ENCODE measurements at regions not wholly inside any gene's neighbourhood (a gene's known extent, or its start where the extent isn't known, plus 50 kb on each side); places are given as distances from the start of the nearest gene placed in this dataset.

DNA sequence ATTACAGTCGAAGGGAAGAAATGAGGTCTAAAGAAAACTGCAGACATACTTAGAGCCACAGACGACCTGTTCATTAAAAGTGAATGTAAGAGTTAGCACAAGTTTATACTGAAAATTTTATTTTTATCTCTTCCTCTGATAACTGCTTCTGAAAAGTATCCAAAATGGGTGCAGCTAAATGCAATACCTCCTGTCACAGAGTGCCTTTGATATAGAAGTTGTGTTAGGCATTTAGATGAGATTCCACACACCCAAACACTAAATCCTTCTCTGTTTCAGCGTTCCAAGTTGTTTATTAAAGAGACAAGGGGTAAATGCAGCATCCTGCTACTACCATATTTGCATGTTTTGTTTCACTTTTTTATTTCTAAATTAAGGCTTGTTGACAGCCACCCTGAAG, 214.7 kb upstream of the TSHZ2 start:
- Histone ChIP-seq H3K27ac (no peak overlapping the region), H3K4me3 (no peak overlapping the region), H3K27me3 (no peaks in the 10 kb centered on the region), H3K36me3 (no peaks in the 10 kb centered on the region), H3K4me1 (no peaks in the 10 kb centered on the region), H3K9me3 (no peaks in the 10 kb centered on the region)
- TF ChIP-seq, protein P1, sequence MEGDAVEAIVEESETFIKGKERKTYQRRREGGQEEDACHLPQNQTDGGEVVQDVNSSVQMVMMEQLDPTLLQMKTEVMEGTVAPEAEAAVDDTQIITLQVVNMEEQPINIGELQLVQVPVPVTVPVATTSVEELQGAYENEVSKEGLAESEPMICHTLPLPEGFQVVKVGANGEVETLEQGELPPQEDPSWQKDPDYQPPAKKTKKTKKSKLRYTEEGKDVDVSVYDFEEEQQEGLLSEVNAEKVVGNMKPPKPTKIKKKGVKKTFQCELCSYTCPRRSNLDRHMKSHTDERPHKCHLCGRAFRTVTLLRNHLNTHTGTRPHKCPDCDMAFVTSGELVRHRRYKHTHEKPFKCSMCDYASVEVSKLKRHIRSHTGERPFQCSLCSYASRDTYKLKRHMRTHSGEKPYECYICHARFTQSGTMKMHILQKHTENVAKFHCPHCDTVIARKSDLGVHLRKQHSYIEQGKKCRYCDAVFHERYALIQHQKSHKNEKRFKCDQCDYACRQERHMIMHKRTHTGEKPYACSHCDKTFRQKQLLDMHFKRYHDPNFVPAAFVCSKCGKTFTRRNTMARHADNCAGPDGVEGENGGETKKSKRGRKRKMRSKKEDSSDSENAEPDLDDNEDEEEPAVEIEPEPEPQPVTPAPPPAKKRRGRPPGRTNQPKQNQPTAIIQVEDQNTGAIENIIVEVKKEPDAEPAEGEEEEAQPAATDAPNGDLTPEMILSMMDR (IDR thresholded peaks at IDR 0.05), result no peak
- intact Hi-C loops (cut with DNase I), result no loop called here
- no peak for DNase-seq (ENCODE audit: low spot score in 2 of 2)

DNA sequence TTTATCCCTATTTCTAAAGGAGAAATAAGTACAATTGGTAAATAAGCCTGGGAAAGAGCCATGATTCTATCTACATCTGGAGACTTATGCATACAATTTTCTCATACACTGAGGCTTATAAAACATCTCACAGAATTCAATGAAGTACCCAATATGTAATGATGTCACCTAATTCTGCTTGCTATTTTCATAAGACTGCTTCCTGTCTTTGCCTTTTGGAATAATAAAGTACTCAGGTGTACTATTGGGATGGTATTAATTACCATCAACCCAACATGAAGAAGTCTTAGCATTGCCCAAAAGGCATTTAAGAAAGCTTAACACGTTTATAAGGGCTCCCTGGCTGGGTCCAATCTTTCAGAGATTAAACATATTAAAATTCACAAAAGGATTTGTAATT, 216.4 kb upstream of the TSHZ2 start:
- Histone ChIP-seq H3K36me3 (no peaks in the 10 kb centered on the region), H3K4me3 (no peak overlapping the region), H3K27me3 (no peaks in the 10 kb centered on the region), H3K4me1 (no peaks in the 10 kb centered on the region), H3K9me3 (no peaks in the 10 kb centered on the region), H3K27ac (no peak overlapping the region)
- DNase-seq (ENCODE audit: low spot score in 2 of 2), result no peak
- TF ChIP-seq, protein P1 (IDR thresholded peaks at IDR 0.05), result no peak
- intact Hi-C loops (cut with DNase I), result no loop called here

DNA sequence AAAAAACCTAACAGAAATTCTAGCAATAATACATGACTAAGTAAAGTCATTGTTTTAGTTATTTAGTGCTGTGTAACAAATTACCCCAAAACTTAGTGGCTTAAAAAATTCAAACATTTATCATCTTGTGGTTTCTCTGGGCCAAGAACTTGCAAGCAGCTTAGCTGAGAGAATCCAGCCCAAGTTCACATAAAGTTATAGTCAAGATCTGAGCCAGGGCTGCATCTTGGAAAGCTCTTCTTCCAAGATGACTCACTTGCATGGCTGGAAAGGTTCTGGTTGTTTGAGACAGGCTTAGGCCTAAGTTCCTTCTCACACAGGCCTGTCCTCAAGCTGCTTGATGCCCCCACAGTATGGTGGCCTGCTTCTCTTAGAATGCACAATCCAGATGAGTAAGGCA, 217.8 kb upstream of the TSHZ2 start:
- no peak overlapping the region for H3K4me3 ChIP-seq
- H3K9me3 ChIP-seq, result no peaks in the 10 kb centered on the region

DNA sequence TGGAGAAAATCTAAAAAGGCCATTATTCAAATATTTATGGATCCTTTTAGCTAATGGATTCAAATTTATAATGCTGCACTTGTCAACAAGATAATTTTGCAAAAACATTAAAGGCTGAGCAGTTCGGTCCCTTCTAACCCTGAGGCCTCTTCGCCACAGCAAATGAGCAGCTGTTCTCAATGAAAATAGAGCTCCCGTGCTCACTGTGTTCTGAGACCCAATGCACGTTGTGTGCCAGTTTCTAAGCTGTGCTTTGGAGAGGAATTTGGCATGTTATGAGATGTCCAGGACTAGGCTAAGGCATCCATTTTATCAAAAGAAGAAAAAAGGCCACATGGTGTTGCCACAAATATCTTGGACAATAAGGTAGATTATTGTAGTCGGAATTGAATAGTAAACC, 220.1 kb upstream of the TSHZ2 start:
- H3K4me1 ChIP-seq, result no peaks in the 10 kb centered on the region
- DNase-seq (ENCODE audit: low spot score in 2 of 2), result no peak
- no peak overlapping the region for H3K27ac ChIP-seq
- H3K36me3 ChIP-seq, result no peaks in the 10 kb centered on the region
- no peak overlapping the region for H3K4me3 ChIP-seq
- TF ChIP-seq, protein P1 (IDR thresholded peaks at IDR 0.05), result no peak
- H3K9me3 ChIP-seq, result no peaks in the 10 kb centered on the region
- H3K27me3 ChIP-seq, result no peaks in the 10 kb centered on the region
- intact Hi-C loops (cut with DNase I), result no loop called here

More for the DNA sequence above, 217.8 kb upstream of the TSHZ2 start:
- H3K36me3 ChIP-seq, result no peaks in the 10 kb centered on the region
- H3K4me1 ChIP-seq, result no peaks in the 10 kb centered on the region
- TF ChIP-seq, protein P1 (IDR thresholded peaks at IDR 0.05), result no peak
- no peak overlapping the region for H3K27ac ChIP-seq
- no peaks in the 10 kb centered on the region for H3K27me3 ChIP-seq
- intact Hi-C loops (cut with DNase I), result no loop called here
- DNase-seq (ENCODE audit: low spot score in 2 of 2), result no peak

DNA sequence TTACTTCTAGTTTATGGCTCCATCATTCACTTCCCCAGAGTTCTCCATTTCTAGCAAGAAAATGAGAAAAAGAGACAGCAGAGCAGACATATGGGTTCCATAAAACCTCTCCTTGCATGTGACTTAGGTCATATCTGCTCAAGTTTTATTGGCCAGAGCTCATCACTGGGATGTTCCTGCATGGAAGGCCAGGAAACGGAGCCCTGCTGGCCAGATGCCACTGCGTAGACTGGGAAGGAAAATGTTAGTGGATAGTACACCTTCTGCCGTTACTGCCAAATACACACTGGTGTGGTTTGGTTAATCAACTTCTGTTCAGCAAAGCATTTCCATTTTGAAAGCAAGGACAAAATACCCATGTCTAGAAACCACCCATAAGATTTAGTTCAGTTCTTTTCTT, 220.6 kb upstream of the TSHZ2 start:
- no peaks in the 10 kb centered on the region for H3K9me3 ChIP-seq
- intact Hi-C loops (cut with DNase I), result no loop called here
- H3K27ac ChIP-seq, result no peak overlapping the region
- no peak for DNase-seq (ENCODE audit: low spot score in 2 of 2)
- no peaks in the 10 kb centered on the region for H3K4me1 ChIP-seq
- no peak overlapping the region for H3K4me3 ChIP-seq
- no peaks in the 10 kb centered on the region for H3K36me3 ChIP-seq
- no peaks in the 10 kb centered on the region for H3K27me3 ChIP-seq
- TF ChIP-seq, protein P1 (IDR thresholded peaks at IDR 0.05), result no peak

DNA sequence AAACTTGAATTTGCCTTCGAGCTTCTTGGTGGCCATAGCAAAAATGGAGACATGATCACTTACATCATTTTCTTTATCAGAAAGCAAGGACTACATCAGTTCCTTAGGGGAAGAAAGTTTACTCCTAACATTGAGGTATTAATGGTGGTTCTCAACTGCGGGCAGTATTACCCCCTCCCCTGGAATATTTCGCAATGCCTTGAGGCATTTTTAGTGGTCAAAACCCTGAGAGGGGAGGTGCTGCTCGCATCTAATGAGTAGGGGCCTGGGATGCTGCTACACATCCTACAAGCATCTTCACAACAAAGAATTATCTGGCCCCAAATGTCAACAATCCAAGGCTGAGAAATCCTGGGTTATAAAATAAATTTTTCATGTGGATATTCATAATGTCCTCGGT, 222.2 kb upstream of the TSHZ2 start:
- no peaks in the 10 kb centered on the region for H3K9me3 ChIP-seq
- no peak overlapping the region for H3K4me3 ChIP-seq
- H3K36me3 ChIP-seq, result no peaks in the 10 kb centered on the region
- H3K4me1 ChIP-seq, result no peaks in the 10 kb centered on the region
- TF ChIP-seq, protein P1 (IDR thresholded peaks at IDR 0.05), result no peak
- H3K27me3 ChIP-seq, result no peaks in the 10 kb centered on the region
- intact Hi-C loops (cut with DNase I), result no loop called here
- no peak for DNase-seq (ENCODE audit: low spot score in 2 of 2)
- H3K27ac ChIP-seq, result no peak overlapping the region

Data from ascending aorta (tissue), 2 donors.